ENCODE measurements at regions not wholly inside any gene's neighbourhood (a gene's known extent, or its start where the extent isn't known, plus 50 kb on each side); places are given as distances from the start of the nearest gene placed in this dataset.

GRCh38 chr5:120016717-120017382, 387.5 kb downstream of the FAM170A start:
- in situ Hi-C loops (cut with MboI; ENCODE audit: low sequenced_read_pairs, unreplicated experiment): no loop called here
- TF ChIP-seq CTCF (IDR thresholded peaks at IDR 0.05; ENCODE audit: borderline replicate concordance, control extremely low read depth, extremely low read depth, insufficient read depth, missing control alignments): no peak
- no peak for DNase-seq (ENCODE audit: low spot score)

GRCh38 chr5:120017513-120017912, 388.2 kb downstream of the FAM170A start:
- no peak for TF ChIP-seq CTCF (IDR thresholded peaks at IDR 0.05; ENCODE audit: borderline replicate concordance, control extremely low read depth, extremely low read depth, insufficient read depth, missing control alignments)
- in situ Hi-C loops (cut with MboI; ENCODE audit: low sequenced_read_pairs, unreplicated experiment): no loop called here
- DNase-seq (ENCODE audit: low spot score): no peak

GRCh38 chr5:120035181-120035580, 405.8 kb downstream of the FAM170A start:
- DNase-seq (ENCODE audit: low spot score): no peak
- TF ChIP-seq CTCF (IDR thresholded peaks at IDR 0.05; ENCODE audit: borderline replicate concordance, control extremely low read depth, extremely low read depth, insufficient read depth, missing control alignments): no peak
- in situ Hi-C loops (cut with MboI; ENCODE audit: low sequenced_read_pairs, unreplicated experiment): no loop called here

GRCh38 chr5:120035815-120036577, 406.6 kb downstream of the FAM170A start:
- DNase-seq (ENCODE audit: low spot score): no peak
- TF ChIP-seq CTCF (IDR thresholded peaks at IDR 0.05; ENCODE audit: borderline replicate concordance, control extremely low read depth, extremely low read depth, insufficient read depth, missing control alignments): no peak
- in situ Hi-C loops (cut with MboI; ENCODE audit: low sequenced_read_pairs, unreplicated experiment): no loop called here

- in situ Hi-C loops (cut with MboI; ENCODE audit: low sequenced_read_pairs, unreplicated experiment): no loop called here
- DNase-seq (ENCODE audit: low spot score): no peak
Measured at GRCh38 chr5:120037451-120037850, 408.1 kb downstream of the FAM170A start.

GRCh38 chr5:120039111-120039510, 409.8 kb downstream of the FAM170A start:
- DNase-seq (ENCODE audit: low spot score): no peak
- TF ChIP-seq CTCF (IDR thresholded peaks at IDR 0.05; ENCODE audit: borderline replicate concordance, control extremely low read depth, extremely low read depth, insufficient read depth, missing control alignments): no peak
- in situ Hi-C loops (cut with MboI; ENCODE audit: low sequenced_read_pairs, unreplicated experiment): no loop called here

More at GRCh38 chr5:120037451-120037850, 408.1 kb downstream of the FAM170A start:
- TF ChIP-seq CTCF (IDR thresholded peaks at IDR 0.05; ENCODE audit: borderline replicate concordance, control extremely low read depth, extremely low read depth, insufficient read depth, missing control alignments): no peak

Measured in GM13976 (cell line).